HG03571 (cell line): ENCODE measurements at regions not wholly inside any gene's neighbourhood (a gene's known extent, or its start where the extent isn't known, plus 50 kb on each side); places are given as distances from the start of the nearest gene placed in this dataset.
"Not testable (repeated sequence)": the region's sequence is repeated elsewhere in the genome, so short reads cannot be mapped to it uniquely, and the experiment has no call there.

Experiments
- ATAC-seq: cut with Tn5 transposase; IDR thresholded peaks from one replicate; pipeline ENCODE4 v1.9.1; 2021; ENCODE audit not compliant: unreplicated experiment

DNA sequence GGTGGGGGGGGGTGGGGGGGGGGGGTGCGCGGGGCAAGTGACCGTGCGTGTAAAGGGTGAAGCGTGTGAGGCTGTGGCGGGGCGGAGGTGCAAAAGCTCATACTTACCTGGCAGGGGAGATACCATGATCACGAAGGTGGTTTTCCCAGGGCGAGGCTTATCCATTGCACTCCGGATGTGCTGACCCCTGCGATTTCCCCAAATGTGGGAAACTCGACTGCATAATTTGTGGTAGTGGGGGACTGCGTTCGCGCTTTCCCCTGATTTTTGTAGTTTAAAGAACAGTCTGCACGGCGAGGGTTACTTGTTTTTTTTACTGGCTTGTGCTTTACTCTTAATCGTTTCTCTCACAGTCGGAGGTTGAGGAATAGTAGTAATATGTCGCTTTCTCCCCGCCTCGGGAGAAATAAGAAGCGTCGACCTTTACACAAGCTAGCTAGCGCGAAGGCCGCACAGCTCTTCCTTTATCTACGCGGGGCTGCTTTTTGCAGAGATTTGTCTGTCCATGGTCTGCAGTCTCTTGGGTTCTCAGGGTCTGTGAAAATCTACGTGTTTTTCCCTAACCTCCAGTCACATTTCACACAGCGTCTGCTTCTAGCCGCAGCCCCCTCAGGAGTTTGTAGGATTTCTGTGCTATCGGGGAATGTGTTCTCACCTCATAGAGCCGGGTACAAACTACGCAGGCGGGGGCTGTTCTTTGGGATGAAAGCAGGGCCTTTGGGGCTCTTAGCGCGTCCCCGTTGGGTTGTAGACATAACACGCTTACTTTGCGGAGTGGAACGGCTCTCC lies 148.1 kb upstream of the NOTCH2NLA start:
- peak; percentile 90 for ATAC-seq

DNA sequence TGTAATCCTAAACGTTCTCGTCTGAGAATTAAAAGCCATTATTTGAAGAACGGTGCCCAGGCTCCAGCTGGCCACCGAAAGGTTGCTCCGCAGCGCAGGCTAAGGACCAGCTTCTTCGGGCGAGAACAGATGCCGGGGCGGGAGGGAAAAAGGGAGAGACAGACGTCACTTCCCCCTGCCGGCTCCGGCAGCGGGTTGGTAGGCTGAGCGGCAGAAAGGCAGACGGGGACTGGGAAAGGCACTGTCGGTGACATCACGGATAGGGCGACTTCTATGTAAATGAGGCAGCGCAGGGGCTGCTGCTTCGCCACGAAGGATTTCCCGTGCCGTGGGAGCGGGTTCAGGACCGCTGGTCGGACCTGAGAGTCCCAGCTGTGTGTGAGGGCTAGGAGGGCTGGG lies 147.5 kb upstream of the NOTCH2NLA start:
- ATAC-seq: peak; percentile 70

DNA sequence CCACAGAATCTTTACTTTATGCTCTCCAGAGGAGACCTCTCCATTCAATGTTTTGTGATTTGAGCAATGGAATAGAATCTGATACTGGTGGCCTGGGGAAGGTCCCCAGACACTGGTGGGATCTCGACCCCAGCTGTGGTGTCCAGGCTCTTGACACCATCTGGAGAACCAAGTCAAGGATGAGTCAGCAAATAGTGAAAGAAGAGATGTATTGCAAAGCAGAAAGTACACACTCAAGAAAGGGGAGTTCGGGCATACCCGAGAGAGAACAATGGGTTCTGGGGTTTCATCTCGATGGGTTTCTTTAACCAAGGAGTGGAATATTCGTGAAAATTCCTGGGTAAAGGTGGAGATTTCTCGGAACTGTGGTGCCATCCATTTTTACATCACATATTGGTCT lies 146.3 kb upstream of the NOTCH2NLA start:
- ATAC-seq: not testable (repeated sequence)

DNA sequence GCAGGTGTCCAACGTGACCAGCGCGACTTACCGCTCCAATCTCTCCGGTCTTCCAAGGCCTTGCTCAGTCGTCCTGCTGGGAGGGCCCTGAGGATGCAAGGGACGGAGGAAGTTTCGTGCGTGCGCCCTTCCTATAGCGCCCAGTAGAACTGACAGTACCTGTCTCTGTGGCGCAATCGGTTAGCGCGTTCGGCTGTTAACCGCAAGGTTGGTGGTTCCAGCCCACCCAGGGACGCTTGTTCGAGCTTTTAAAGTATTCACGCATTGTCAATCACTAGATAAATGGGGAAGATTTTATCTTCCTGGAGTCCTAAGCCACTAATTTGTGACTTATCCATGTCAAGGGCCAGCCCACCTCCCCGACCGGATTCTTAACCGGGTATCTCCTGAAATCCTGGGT lies 141.1 kb upstream of the NOTCH2NLA start:
- ATAC-seq: not testable (repeated sequence)

DNA sequence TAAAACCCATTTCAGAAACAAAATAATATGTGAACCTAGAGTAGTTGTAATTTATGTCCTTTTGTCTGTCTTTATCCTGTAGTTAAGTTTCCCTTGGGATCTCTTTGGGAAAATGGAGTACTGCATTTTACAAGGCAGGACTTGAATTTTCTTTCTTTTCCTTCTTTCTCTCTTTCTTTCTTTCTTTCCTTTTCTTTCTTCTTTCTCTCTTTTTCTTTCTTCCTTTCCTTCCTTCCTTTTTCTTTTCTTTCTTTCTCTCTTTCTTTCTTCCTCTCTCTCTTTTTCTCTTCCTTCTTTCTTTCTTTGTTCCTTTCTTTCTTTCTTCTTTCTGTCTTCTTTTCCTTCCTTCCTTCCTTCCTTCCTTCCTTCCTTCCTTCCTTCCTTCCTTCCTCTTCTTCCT lies 126.6 kb upstream of the NOTCH2NLA start:
- ATAC-seq: not testable (repeated sequence)

DNA sequence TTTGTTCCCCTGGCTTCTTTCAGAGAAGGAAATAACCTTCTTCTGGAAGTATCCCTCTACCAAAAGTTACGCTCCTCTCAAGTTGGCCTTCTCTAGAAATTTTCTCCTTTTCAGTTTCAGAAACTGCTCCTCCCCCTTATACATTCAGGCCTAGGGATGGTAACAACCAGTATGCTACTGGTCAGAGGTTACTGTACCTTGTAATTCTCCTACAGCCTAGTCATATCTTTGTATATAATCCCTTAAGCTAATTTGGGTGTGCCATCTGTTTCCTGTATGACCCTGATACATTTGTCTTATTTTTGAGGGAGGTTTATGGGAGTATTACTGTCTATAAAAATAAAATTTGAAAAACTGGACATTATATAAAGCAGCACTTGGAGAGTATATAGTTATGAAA lies 98.0 kb upstream of the NOTCH2NLA start:
- not testable (repeated sequence) for ATAC-seq

DNA sequence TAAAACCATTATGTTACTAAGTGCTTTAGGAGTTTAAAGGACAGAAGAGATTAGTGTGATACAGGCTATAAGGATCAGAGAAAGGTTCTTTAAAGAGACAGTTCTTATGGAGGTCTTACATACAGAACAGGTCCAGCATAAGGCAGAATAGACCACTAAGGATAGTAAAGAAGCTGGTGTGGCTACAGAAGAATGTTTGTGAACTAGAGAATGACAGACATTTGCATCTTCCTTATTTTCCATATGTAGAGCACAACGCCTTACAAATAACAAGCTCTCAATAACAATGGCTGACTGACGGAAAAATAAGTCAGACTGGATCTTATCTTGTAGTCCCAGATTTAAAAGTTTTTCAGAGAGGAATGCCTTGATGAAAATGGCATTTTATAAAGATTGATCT lies 95.6 kb upstream of the NOTCH2NLA start:
- ATAC-seq: not testable (repeated sequence)

DNA sequence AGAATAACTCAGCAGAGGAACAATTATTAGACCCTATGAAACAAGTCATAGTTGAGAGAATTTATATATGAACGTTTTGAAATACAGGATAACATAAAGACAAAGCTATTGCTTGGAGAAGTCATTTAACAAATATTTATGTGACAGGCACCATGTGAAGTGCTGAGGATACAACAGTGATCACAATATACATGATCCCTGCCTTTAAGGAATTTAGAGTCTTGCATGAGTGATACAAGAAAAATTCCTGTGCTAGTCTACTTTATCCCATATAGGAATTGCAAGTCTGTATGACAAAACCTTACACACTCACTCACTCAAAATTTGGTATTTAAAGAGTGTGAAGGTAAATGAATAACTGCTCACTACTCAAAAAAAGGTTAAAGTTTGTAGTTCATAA lies 94.5 kb upstream of the NOTCH2NLA start:
- ATAC-seq: not testable (repeated sequence)

DNA sequence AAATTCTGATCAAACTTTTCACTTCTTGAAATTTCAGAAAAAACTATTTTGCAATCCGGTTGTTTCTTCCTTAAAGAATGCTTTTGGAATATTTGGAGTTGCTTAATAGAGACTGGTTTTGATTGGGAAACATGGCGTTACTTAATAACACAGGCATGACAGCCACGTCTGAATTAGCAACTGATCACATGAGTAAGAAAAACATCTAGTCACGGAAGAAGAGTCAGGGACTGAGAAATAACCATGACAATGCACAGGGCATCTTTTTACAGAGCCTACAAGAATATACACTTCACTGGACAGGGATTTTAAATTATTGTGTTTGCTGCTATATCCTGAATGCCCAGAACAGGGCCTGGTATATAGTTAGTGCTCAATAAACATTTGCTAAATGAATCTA lies 94.1 kb upstream of the NOTCH2NLA start:
- not testable (repeated sequence) for ATAC-seq

DNA sequence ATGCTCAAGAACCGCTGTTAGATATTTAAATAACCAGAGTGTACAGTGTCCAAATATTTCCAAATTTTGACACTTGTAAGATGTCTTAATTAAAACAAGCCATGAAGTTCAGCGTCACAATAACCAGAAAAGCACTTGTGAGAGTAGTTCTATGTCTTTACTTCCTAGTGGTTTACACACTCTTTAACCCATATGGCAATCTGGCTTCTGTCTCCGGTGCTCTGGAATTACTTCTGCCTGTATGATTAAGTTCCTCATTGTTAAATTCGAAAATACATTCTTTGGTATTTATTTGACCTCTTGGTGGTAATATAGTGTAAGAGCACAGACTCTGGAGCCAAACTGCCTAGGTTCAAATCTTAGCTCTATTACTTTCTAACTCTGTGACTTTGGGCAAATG lies 89.9 kb upstream of the NOTCH2NLA start:
- not testable (repeated sequence) for ATAC-seq

DNA sequence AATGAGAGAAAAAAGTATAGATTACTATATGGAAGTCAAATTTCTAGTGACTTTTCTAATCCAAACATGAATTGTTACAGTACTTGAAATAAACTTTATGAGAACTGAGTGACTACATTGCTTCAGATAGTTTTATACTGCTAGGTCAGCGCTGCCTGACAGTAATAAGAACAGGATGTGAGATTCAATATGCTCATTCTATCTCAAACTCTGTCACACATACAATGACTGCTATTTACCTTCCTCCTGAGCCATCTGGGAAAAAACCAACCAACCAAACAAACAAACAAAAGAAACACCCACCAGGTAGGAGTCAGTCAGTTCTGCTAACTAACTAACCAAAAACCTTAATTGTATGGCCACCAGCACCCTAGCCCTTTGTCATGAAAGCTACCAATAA lies 89.0 kb upstream of the NOTCH2NLA start:
- not testable (repeated sequence) for ATAC-seq

DNA sequence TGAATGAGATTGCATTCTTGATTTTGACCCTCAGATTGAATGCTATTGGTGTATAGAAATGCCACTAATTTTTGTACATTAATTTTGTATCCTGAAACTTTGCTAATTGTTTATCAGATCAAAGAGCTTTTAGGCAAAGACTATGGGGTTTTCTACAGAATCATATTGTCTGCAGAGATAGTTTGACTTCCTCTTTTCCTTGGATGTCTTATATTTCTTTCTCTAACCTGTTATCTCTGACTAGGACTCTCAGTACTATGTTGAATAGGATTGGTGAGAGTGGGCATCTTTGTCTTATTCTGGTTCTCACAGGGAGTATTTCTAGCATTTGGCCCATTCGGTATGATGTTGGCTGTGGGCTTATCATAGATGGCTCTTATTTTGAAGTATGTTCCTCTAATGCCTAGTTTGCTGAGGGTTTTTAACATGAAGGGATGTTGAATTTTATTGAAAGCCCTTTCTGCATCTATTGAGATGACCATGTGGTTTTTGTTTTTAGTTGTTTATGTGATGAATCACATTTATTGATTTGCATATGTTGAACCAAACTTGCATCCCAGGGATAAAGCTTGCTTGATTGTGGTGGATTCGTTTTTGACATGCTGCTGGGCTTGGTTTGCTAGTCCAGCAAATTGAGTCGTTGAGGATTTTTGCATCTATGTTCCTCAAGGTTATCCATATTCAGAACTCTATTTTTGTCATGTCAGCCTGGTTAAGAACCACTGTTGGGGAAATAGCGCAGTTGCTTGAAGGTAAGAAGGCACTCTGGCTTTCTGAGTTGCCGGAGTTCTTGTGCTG lies 85.8 kb upstream of the NOTCH2NLA start:
- not testable (repeated sequence) for ATAC-seq

DNA sequence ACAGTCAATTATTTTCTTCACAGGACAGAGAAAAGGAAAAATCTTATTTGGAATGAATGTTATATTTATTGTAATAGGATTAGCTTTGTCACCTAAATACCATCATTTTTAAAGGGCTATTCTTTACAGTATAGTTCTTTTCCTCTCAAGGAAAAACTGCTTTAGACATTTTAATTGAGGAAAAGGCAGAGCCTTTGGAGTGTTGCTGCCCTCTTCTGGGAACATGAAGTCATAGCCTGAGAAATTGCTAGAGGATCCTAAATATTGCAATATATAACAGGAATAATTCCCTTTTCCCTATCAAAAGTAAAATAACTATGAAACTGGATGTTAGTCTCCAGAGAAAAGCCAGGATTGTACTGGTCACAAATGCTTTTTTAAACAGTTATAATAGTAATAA lies 81.8 kb upstream of the NOTCH2NLA start:
- not testable (repeated sequence) for ATAC-seq

DNA sequence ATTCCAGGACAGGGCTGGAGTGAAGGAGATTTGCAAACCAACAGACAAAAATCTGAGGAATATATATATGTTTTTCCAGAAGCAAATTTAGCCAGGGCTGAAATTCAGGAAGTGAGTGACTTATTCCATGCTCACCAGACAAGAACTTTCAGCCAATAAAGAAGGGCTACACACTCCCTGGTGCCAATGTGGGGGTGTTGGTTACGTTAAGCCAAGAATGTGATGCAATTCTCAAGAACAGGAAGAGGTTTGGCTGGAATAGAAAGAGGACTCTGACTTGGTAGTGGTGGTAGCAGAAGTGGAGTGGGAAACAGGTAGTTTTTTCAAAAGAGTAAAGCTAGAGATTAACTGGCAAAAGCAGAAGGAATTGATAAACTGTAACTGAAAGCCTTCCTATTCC lies 80.6 kb upstream of the NOTCH2NLA start:
- ATAC-seq: not testable (repeated sequence)

DNA sequence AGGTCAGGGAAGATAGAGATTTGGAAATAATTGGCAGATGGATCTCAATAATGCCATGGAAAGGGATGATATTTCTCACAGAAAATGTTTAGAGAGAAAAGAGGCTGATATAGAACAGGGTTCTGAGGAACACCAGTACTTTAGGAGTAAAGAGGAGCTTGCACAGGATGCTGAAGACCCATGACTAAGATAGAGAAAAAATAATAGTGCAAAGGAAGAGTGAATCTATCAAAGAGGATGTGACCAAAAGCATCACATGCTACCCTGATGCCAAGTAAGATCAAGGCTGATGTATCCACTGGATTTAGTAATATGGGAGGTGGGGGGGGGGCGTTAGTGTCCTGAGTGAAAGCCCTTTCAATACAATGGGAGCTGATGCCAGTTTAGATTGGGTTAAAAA lies 80.1 kb upstream of the NOTCH2NLA start:
- not testable (repeated sequence) for ATAC-seq

DNA sequence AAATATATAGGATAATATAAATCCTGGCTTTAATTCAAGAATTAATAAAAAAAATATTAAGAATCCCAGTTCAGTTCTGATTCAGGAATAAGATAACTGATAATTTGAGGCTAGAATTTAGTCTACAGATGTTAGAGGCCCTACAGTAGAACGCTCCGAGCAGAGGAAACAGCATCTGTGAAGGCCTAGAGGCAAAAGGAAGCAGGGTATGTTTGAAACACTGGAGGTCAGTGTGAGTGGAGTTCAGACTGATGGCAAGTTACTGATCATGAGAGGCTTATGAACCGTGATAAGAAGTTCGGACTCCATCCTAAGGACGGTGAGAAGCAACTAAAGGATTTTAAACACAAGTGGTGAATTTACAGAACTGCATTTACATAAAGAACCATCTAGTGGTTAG lies 79.3 kb upstream of the NOTCH2NLA start:
- ATAC-seq: not testable (repeated sequence)

DNA sequence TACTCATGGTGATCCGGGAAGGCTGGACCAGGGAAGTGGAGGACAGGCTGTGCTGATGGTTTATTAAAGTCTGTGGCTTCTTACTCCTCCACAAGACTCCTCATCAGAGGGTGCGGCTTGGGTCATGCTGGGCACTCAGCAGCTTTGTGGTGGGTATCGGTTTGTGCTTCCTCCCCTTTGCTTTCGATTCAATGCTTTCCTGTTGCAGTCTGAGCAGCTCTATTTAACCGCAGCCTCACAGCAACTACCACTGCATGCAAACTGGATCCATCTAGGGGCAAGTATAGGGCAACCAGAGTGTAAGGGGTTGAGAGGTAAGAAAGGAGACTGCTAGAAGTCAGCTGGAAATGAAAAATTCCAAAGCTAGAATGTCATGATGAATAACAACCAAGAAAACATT lies 78.8 kb upstream of the NOTCH2NLA start:
- peak; percentile 98 for ATAC-seq

DNA sequence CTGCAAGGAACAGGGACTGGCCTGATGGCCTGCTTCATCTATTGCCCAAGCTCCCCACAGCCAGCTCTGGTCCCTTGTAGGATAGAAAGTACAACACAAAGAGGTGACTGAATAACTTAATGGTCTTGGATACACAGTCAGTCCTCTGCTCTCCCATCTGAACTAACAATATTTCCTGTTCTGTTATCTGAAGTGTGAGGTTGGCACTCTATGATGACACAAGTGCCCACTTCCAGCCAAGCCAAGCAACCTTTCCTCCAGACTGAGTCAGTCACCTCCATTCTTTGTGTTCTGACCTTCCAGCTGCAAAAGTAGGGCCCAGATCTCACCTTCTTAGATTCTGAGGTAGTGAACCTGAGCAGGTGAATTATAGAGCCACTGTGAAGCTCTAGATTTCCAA lies 77.8 kb upstream of the NOTCH2NLA start:
- not testable (repeated sequence) for ATAC-seq

DNA sequence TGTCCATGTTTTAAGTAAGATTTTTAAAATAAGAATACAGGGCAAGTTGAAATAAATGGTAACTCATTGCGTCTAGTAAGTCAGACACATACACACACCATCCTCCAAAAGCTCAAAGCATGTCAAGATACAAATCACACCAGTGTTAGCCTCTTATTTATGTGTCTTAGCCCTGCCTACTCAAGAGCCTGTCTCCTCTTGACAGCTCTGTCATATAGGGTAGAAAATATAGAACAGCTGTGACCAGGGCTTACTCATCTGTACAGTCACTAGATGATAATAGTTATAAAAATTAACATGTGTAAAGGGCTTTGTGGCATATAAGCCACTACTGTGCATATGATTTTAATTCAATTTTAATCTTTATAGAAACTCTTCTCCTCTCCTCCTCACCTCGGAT lies 76.6 kb upstream of the NOTCH2NLA start:
- not testable (repeated sequence) for ATAC-seq

DNA sequence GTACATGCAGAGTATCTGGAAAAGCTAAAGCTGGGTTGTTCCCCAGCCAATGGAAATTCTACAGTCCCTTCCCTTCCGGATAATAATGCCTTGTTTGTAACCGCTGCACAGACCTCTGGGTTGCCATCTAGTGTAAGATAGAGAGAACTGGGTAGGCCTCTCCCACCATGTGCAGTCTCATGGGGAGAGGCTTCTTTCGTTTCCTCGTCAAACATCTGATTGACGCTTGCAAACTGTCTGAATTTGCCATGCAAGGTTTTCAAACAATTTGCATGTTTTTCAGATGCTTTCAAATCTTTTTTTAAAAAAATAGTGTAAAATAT lies 69.7 kb upstream of the NOTCH2NLA start:
- ATAC-seq: peak; percentile 71

DNA sequence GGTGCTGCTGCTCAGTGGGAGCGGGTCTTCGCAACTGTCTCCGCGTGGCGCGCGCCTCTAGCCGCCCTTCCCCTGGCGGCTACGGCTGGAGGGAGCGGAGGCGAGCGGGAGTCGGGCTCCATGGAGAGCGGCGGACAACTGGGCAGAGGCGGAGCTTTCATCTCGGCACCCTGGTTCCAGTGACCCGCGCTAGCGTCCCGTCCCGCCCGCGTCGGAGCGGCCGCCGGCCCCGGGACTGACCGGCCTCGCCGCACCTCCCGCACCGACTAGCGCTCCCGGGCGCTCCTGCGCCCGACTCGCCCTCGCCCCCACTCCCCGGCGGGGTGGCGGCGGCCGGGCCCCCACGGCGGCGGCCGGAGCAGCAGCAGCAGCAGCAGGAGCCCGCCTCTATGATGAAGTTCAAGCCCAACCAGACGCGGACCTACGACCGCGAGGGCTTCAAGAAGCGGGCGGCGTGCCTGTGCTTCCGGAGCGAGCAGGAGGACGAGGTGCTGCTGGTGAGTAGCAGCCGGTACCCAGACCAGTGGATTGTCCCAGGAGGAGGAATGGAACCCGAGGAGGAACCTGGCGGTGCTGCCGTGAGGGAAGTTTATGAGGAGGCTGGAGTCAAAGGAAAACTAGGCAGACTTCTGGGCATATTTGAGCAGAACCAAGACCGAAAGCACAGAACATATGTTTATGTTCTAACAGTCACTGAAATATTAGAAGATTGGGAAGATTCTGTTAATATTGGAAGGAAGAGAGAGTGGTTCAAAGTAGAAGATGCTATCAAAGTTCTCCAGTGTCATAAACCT lies 69.2 kb upstream of the NOTCH2NLA start:
- ATAC-seq: not testable (repeated sequence)
